ENCODE measurements at regions not wholly inside any gene's neighbourhood (a gene's known extent, or its start where the extent isn't known, plus 50 kb on each side); places are given as distances from the start of the nearest gene placed in this dataset.

- TF ChIP-seq CTCF (IDR thresholded peaks at IDR 0.05; ENCODE audit: borderline replicate concordance, extremely low read depth, low read length, poor library complexity, severe bottlenecking): no peak
- no peak for TF ChIP-seq EZH2 (IDR thresholded peaks at IDR 0.05; ENCODE audit: borderline replicate concordance, low read depth, low read length, severe bottlenecking)
These were observed 89.4 kb downstream of the ATP23 start for GRCh38 chr12:58030566-58031279.
